BJ (cell line): ENCODE measurements at regions not wholly inside any gene's neighbourhood (a gene's known extent, or its start where the extent isn't known, plus 50 kb on each side); places are given as distances from the start of the nearest gene placed in this dataset.

Experiments used
- CTCF ChIA-PET: fragments of 350-600 bp; formaldehyde crosslinking; extraction: SDS; loops from one replicate; lab custom pipeline; 2021; ENCODE audit warnings: antibody characterized with exemption, inconsistent platforms; lab: Yijun Ruan, JAX
- POLR2A ChIA-PET: fragments of 300-600 bp; sonication (Branson Sonifier 250); formaldehyde crosslinking; extraction: SDS; loops from one replicate; lab custom pipeline; 2021; ENCODE audit warnings: antibody characterized with exemption; lab: Charles Lee
- DNase-seq: peaks from one replicate; pipeline ENCODE4 v3.0.0-alpha.2; 2011; ENCODE audit warnings: low read depth
- H3K27me3 ChIP-seq: 2 replicates; pipeline ENCODE4 v1.6.0; 2011; ENCODE audit warnings: low read length; ENCODE audit not compliant: control insufficient read depth, insufficient read depth
- H3K36me3 ChIP-seq: 2 replicates; pipeline ENCODE4 v1.5.1; 2011; ENCODE audit warnings: low read length; ENCODE audit not compliant: control insufficient read depth, insufficient read depth
- H3K4me3 ChIP-seq: 2 replicates; pipeline ENCODE4 v1.5.1; 2011; ENCODE audit warnings: low read depth, mild to moderate bottlenecking, control low read depth, low read length
- TF ChIP-seq, protein P1 (sequence below): IDR thresholded peaks from 2 replicates; pipeline ENCODE4 v1.5.1; 2011; ENCODE audit warnings: low read depth, mild to moderate bottlenecking, control low read depth, inconsistent platforms, low read length, moderate library complexity; ENCODE audit not compliant: insufficient read depth

GRCh38 chr11:128045094-128045725 lies 542.1 kb downstream of the ETS1 start:
- TF ChIP-seq, protein P1, sequence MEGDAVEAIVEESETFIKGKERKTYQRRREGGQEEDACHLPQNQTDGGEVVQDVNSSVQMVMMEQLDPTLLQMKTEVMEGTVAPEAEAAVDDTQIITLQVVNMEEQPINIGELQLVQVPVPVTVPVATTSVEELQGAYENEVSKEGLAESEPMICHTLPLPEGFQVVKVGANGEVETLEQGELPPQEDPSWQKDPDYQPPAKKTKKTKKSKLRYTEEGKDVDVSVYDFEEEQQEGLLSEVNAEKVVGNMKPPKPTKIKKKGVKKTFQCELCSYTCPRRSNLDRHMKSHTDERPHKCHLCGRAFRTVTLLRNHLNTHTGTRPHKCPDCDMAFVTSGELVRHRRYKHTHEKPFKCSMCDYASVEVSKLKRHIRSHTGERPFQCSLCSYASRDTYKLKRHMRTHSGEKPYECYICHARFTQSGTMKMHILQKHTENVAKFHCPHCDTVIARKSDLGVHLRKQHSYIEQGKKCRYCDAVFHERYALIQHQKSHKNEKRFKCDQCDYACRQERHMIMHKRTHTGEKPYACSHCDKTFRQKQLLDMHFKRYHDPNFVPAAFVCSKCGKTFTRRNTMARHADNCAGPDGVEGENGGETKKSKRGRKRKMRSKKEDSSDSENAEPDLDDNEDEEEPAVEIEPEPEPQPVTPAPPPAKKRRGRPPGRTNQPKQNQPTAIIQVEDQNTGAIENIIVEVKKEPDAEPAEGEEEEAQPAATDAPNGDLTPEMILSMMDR, result no peak
- CTCF ChIA-PET, result no interaction called here
- DNase-seq, result no peak
- POLR2A ChIA-PET, result no interaction called here
- no peaks in the 10 kb centered on the region for H3K27me3 ChIP-seq
- no peak overlapping the region for H3K4me3 ChIP-seq
- H3K36me3 ChIP-seq, result no peaks in the 10 kb centered on the region

DNA sequence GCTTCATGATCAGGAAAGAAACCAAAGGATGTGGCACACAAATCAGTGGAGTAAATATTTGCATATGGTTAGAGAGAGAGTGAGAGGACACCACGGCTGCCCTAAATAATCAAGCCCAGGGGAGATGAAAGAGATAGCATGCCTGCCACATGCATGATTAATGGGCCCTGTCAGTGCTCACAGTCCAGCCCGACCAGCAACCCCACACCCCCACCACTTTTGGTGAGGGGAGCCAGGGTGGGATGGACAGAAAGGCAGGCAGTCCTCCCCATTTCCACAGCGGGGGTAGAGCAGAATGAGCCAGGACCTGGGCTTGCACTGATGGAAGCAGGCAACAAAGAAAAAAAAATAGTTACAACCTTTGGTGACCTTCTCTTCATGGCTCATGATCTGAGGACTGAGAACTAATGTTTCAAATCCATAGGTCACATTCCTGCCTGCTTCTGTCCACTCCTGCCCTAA lies 545.0 kb downstream of the ETS1 start:
- no peak for DNase-seq
- no peak overlapping the region for H3K4me3 ChIP-seq
- TF ChIP-seq, protein P1, result no peak
- no peaks in the 10 kb centered on the region for H3K36me3 ChIP-seq
- CTCF ChIA-PET, result interaction anchor here (0.7 to 2.3 kb wide), 3 partner anchors 12 to 115 kb away, joined by 3 to 8 read pairs (median 3); no protein-coding TSS in a partner anchor
- POLR2A ChIA-PET, result no interaction called here
- no peaks in the 10 kb centered on the region for H3K27me3 ChIP-seq

DNA sequence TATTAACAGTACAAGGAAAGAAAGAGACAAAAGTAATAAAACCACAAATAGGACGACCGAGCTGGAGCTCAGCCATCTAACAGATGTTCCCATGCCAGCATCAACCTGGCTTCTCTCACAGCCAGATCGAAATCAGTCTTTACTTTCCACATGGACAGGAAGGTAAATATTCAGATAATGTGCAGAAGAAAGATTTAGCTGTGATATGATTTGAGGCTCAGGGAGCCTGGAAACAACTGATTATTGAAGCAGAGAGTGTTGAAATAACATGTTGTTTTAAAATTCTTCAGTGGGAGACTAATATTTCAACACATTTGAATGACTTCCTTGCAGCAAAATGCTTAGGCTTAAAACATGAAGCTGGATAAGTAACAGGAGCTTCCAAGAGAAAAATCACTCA lies 546.8 kb downstream of the ETS1 start:
- H3K36me3 ChIP-seq, result no peaks in the 10 kb centered on the region
- POLR2A ChIA-PET, result no interaction called here
- TF ChIP-seq, protein P1, result no peak
- DNase-seq, result no peak
- no peak overlapping the region for H3K4me3 ChIP-seq
- H3K27me3 ChIP-seq, result no peaks in the 10 kb centered on the region
- CTCF ChIA-PET, result interaction anchor here (0.7 to 5.0 kb wide), 3 partner anchors 118 to 839 kb away, joined by 4 to 50 read pairs (median 5); no protein-coding TSS in a partner anchor

DNA sequence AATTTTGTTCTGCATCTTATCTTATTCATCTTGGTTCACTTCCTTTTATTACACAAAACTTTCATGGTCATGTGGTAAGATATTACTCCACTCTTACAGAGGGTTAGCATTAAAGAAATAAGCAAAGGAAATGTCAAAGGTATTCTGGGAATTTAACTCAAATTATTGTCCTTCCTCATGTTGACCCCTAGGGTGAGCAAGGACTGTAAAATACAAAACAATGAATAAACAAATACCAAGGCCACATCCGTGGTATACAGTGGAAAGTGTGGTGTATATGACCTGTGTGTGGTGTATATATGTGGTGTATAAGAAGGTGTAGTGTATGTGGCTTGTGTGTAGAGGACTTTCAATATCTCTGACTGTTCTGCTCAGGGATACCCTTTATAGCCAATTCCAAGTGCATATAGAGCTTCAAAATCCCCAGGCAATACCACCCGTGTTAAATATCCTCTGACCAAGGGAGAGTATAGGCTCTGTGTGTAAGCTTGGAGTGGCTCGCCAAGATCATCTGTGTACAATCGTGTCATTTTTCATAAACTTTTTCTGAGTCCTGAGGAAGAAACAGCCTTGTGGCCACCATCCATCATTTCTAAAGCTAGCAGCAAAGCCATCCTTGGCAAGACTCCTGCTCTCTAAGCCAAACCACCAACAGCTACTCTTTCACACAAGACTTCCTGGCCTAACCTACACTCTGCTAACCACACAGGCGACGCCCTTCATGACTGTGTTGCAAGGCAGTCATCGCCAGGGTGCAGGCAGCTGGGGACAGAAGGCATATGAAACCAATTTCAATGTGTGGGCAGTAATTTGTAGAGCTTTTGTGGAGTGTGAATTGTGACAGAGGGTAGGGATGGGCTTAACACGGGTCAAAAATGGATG lies 548.0 kb downstream of the ETS1 start:
- Histone ChIP-seq H3K36me3 (no peaks in the 10 kb centered on the region), H3K27me3 (no peaks in the 10 kb centered on the region), H3K4me3 (no peak overlapping the region)
- ChIA-PET POLR2A (interaction anchor here (0.6 kb wide), 1 partner anchor 27 kb away, joined by 3 read pairs; no protein-coding TSS in a partner anchor), CTCF (interaction anchor here (0.7 to 5.0 kb wide), 9 partner anchors 9 to 917 kb away, joined by 3 to 50 read pairs (median 4); no protein-coding TSS in a partner anchor)
- peak; percentile 84 for DNase-seq
- TF ChIP-seq, protein P1, result 0 out of 2 replicates have a peak, but pooled peaks have one; percentile 21

- Histone ChIP-seq H3K36me3 (no peaks in the 10 kb centered on the region), H3K27me3 (no peaks in the 10 kb centered on the region), H3K4me3 (no peak overlapping the region)
- ChIA-PET POLR2A (no interaction called here), CTCF (interaction anchor here (3.3 to 5.0 kb wide), 2 partner anchors 122 to 794 kb away, joined by 10 to 50 read pairs; no protein-coding TSS in a partner anchor)
- TF ChIP-seq, protein P1, result no peak
- DNase-seq, result no peak
Measured at GRCh38 chr11:128036556-128037093, 550.7 kb downstream of the ETS1 start.
